Neural progenitor cell (in vitro differentiated cells): ENCODE measurements at regions not wholly inside any gene's neighbourhood (a gene's known extent, or its start where the extent isn't known, plus 50 kb on each side); places are given as distances from the start of the nearest gene placed in this dataset.

Source experiments
- DNase-seq: peaks from one replicate; pipeline ENCODE4 v3.0.0-alpha.2; 2016; ENCODE audit warnings: low spot score
- H2AFZ ChIP-seq: fragments of 200-600 bp; sonication (generic); replicated peaks from 2 replicates; pipeline ENCODE4 v1.6.1; 2016; ENCODE audit warnings: antibody characterized with exemption
- H3F3A ChIP-seq: fragments of 200-600 bp; sonication (generic); 2 replicates; pipeline ENCODE4 v1.6.1; 2016; ENCODE audit warnings: antibody characterized with exemption, low read depth
- H3K27ac ChIP-seq: fragments of 200-600 bp; sonication (generic); 2 replicates; pipeline ENCODE4 v1.5.1; 2016; ENCODE audit warnings: mild to moderate bottlenecking
- H3K27me3 ChIP-seq: fragments of 200-600 bp; sonication (generic); 2 replicates; pipeline ENCODE4 v1.6.1; 2016; ENCODE audit warnings: mild to moderate bottlenecking, moderate library complexity
- H3K36me3 ChIP-seq: fragments of 200-600 bp; sonication (generic); 2 replicates; pipeline ENCODE4 v1.5.1; 2016
- H3K4me1 ChIP-seq: fragments of 200-600 bp; sonication (generic); 2 replicates; pipeline ENCODE4 v1.6.1; 2016; ENCODE audit warnings: mixed run types
- H3K4me2 ChIP-seq: fragments of 200-600 bp; sonication (generic); 2 replicates; pipeline ENCODE4 v1.6.1; 2016
- H3K4me3 ChIP-seq: fragments of 200-600 bp; sonication (generic); 2 replicates; pipeline ENCODE4 v1.5.1; 2016
- H3K79me2 ChIP-seq: fragments of 200-600 bp; sonication (generic); 2 replicates; pipeline ENCODE4 v1.6.1; 2016; ENCODE audit warnings: low read depth
- H3K9ac ChIP-seq: fragments of 200-600 bp; sonication (generic); 2 replicates; pipeline ENCODE4 v1.6.1; 2016
- H3K9me3 ChIP-seq: fragments of 200-600 bp; sonication (generic); 2 replicates; pipeline ENCODE4 v1.5.1; 2016; ENCODE audit warnings: low read depth
- H4K20me1 ChIP-seq: fragments of 200-600 bp; sonication (generic); 2 replicates; pipeline ENCODE4 v1.6.1; 2016; ENCODE audit warnings: low read depth
- H3K27ac Mint-ChIP-seq: 3 replicates; pipeline ENCODE4 v1.8.0; 2021; ENCODE audit warnings: mixed read lengths
- H3K27me3 Mint-ChIP-seq: 2 replicates; pipeline ENCODE4 v1.8.0; 2022; ENCODE audit warnings: low read depth, mild to moderate bottlenecking, inconsistent platforms, moderate library complexity, mixed read lengths; ENCODE audit not compliant: insufficient read depth
- H3K36me3 Mint-ChIP-seq: 3 replicates; pipeline ENCODE4 v1.8.0; 2021; ENCODE audit warnings: mixed read lengths
- H3K4me1 Mint-ChIP-seq: 3 replicates; pipeline ENCODE4 v1.8.0; 2021; ENCODE audit warnings: mixed read lengths
- H3K4me3 Mint-ChIP-seq: 3 replicates; pipeline ENCODE4 v1.8.0; 2021; ENCODE audit warnings: mild to moderate bottlenecking, moderate library complexity, mixed read lengths
- H3K9me3 Mint-ChIP-seq: 3 replicates; pipeline ENCODE4 v1.8.0; 2020; ENCODE audit warnings: mixed read lengths
- EZH2 ChIP-seq: fragments of 200-600 bp; sonication (generic); IDR thresholded peaks from 2 replicates; pipeline ENCODE4 v1.6.1; 2017; ENCODE audit warnings: antibody characterized with exemption, mild to moderate bottlenecking, moderate library complexity
- EZH2phosphoT487 ChIP-seq: fragments of 200-600 bp; sonication (generic); IDR thresholded peaks from 2 replicates; pipeline ENCODE4 v1.6.1; 2017; ENCODE audit warnings: antibody characterized with exemption
- TF ChIP-seq, protein P1 (sequence below): fragments of 200-600 bp; sonication (generic); IDR thresholded peaks from 2 replicates; pipeline ENCODE4 v1.5.1; 2017; ENCODE audit warnings: antibody characterized with exemption, mild to moderate bottlenecking

DNA sequence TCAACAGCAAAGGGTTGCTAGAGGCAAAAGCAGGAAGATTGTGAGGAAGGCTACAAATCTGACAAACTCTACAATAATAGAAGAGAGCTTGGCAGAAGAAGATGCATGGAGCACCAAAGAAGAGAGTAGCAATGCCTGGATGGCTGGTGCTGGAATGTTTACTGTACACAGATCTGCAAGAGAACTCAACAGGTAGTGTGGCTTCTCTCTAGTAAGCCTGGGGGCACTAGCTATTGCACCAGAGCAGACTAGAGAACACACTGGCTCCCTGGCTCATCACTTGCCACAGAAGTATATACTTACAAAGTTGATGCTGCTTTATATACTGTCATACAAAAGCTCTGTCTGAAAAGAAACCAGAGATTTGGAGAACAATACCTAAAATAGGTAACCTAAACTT, 475.0 kb upstream of the NCAM2 start:
- H3K9ac ChIP-seq, result no peak overlapping the region
- H3K27ac Mint-ChIP-seq, result no peak overlapping the region
- H3K4me1 ChIP-seq, result no peaks in the 10 kb centered on the region
- H3K27me3 Mint-ChIP-seq, result peaks cover 2% of the 10 kb centered on the region
- H3K79me2 ChIP-seq, result no peaks in the 10 kb centered on the region
- TF ChIP-seq, protein P1, sequence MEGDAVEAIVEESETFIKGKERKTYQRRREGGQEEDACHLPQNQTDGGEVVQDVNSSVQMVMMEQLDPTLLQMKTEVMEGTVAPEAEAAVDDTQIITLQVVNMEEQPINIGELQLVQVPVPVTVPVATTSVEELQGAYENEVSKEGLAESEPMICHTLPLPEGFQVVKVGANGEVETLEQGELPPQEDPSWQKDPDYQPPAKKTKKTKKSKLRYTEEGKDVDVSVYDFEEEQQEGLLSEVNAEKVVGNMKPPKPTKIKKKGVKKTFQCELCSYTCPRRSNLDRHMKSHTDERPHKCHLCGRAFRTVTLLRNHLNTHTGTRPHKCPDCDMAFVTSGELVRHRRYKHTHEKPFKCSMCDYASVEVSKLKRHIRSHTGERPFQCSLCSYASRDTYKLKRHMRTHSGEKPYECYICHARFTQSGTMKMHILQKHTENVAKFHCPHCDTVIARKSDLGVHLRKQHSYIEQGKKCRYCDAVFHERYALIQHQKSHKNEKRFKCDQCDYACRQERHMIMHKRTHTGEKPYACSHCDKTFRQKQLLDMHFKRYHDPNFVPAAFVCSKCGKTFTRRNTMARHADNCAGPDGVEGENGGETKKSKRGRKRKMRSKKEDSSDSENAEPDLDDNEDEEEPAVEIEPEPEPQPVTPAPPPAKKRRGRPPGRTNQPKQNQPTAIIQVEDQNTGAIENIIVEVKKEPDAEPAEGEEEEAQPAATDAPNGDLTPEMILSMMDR, result no peak
- no peak for TF ChIP-seq EZH2
- TF ChIP-seq EZH2phosphoT487, result no peak
- no peaks in the 10 kb centered on the region for H3K4me1 Mint-ChIP-seq
- no peaks in the 10 kb centered on the region for H3K9me3 ChIP-seq
- H3K27me3 ChIP-seq, result no peaks in the 10 kb centered on the region
- H3F3A ChIP-seq, result no peaks in the 10 kb centered on the region
- H3K4me3 Mint-ChIP-seq, result no peak overlapping the region
- H3K4me2 ChIP-seq, result no peak overlapping the region
- H2AFZ ChIP-seq, result no peak overlapping the region
- no peak for DNase-seq
- H3K9me3 Mint-ChIP-seq, result no peaks in the 10 kb centered on the region
- no peaks in the 10 kb centered on the region for H3K36me3 Mint-ChIP-seq
- H4K20me1 ChIP-seq, result no peaks in the 10 kb centered on the region
- H3K4me3 ChIP-seq, result no peak overlapping the region
- no peak overlapping the region for H3K27ac ChIP-seq
- no peaks in the 10 kb centered on the region for H3K36me3 ChIP-seq

DNA sequence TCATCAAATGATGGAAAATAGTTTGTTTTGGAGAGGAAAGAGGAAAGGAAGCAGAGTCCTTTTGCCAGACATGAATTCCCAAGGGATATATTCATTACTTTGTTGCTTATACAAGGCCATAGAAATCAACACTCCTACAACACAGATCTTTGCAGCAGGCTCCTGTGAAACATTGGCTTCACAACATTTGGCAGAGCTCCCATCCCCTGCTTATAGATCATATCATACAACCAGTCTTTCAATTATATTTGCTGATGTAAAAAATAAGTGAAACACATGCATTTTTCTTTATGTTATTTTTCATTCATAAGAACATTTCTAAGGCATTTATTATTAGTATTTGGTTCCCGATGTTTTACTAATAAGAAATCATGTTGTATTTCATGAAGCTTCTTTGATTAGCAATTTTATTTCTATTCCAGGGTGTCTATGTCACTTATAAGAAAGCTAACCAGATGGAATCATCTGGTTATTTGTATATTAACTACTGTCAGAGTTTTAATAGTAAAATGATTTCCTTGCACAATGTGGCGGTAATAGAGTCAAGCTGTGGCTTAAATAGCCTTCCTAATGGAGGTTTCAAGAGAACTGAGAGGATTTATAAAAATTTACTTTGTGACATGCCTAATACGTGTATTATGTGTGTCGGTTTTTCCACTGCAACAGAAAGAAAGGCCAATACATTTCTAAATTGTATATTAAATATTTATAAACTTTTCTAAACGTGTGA, 470.3 kb upstream of the NCAM2 start:
- Histone ChIP-seq H3K36me3 (no peaks in the 10 kb centered on the region), H3K4me1 (no peaks in the 10 kb centered on the region), H3K9me3 (no peaks in the 10 kb centered on the region), H3K4me2 (no peak overlapping the region), H3K27me3 (no peaks in the 10 kb centered on the region), H3F3A (no peaks in the 10 kb centered on the region), H4K20me1 (no peaks in the 10 kb centered on the region), H3K27ac (no peak overlapping the region), H2AFZ (no peak overlapping the region), H3K9ac (no peak overlapping the region), H3K4me3 (no peak overlapping the region), H3K79me2 (no peaks in the 10 kb centered on the region)
- peaks cover 2% of the 10 kb centered on the region for H3K36me3 Mint-ChIP-seq
- TF ChIP-seq, protein P1, result no peak
- no peak for TF ChIP-seq EZH2
- no peak for TF ChIP-seq EZH2phosphoT487
- H3K4me3 Mint-ChIP-seq, result no peak overlapping the region
- H3K27ac Mint-ChIP-seq, result no peak overlapping the region
- peaks cover 2% of the 10 kb centered on the region for H3K9me3 Mint-ChIP-seq
- H3K27me3 Mint-ChIP-seq, result peaks cover 6% of the 10 kb centered on the region
- peaks cover 2% of the 10 kb centered on the region for H3K4me1 Mint-ChIP-seq
- DNase-seq, result no peak

DNA sequence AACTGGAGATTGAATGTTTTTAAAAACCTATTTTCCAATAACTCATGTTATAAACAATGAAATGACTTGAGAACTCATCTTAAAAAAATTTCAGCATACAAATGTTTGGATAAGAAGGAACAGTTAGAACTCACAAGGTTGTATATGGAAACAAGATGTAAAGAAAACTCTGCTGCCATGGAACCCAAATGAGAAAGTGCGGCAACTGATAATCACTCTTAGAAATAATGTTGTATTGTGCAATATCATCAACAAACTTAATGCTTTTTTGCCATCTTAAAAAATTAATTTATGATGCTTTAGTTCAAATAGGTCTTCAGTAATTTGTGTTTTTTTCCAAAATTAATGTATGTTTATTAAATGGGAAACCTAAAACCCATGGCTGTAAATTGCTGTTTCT, 461.1 kb upstream of the NCAM2 start:
- Histone ChIP-seq H4K20me1 (no peaks in the 10 kb centered on the region), H3F3A (no peaks in the 10 kb centered on the region), H3K9ac (no peak overlapping the region), H3K9me3 (no peaks in the 10 kb centered on the region), H3K36me3 (no peaks in the 10 kb centered on the region), H3K27me3 (no peaks in the 10 kb centered on the region), H3K79me2 (no peaks in the 10 kb centered on the region), H3K27ac (no peak overlapping the region), H3K4me1 (no peaks in the 10 kb centered on the region), H3K4me2 (no peak overlapping the region), H2AFZ (no peak overlapping the region), H3K4me3 (no peak overlapping the region)
- Mint-ChIP-seq H3K4me3 (no peak overlapping the region), H3K9me3 (peaks cover under 1% of the 10 kb centered on the region), H3K4me1 (peaks cover 1% of the 10 kb centered on the region), H3K27ac (no peak overlapping the region), H3K27me3 (peaks cover under 1% of the 10 kb centered on the region), H3K36me3 (peaks cover 1% of the 10 kb centered on the region)
- TF ChIP-seq EZH2 (no peak), EZH2phosphoT487 (no peak)
- TF ChIP-seq, protein P1, result no peak
- no peak for DNase-seq
